HPDE6-E6E7 (cell line): ENCODE measurements at regions not wholly inside any gene's neighbourhood (a gene's known extent, or its start where the extent isn't known, plus 50 kb on each side); places are given as distances from the start of the nearest gene placed in this dataset.

Source experiments
- DNase-seq: peaks from one replicate; pipeline ENCODE4 v3.0.0; 2011; ENCODE audit warnings: missing footprints; ENCODE audit errors: extremely low spot score

DNA sequence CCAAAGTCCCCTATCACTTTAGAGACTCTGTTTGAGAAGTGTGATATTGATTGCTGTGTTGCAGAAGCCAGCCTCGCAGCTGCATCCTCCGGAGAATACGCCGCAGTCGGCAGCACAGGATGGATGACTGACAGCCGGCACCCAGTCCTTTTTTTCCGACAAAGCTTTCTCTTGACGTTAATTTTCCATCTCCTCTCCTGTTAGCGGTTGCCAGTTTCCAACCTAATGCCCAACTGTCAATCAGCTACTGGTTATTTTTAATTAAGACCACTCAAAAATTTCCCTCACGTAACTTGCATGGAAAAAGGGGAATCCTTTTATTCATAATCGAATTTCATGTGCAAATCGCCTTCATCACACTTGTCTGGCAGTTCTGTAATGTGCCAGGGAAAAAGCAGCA is 953.9 kb downstream of the CDH11 start:
- DNase-seq: no peak

DNA sequence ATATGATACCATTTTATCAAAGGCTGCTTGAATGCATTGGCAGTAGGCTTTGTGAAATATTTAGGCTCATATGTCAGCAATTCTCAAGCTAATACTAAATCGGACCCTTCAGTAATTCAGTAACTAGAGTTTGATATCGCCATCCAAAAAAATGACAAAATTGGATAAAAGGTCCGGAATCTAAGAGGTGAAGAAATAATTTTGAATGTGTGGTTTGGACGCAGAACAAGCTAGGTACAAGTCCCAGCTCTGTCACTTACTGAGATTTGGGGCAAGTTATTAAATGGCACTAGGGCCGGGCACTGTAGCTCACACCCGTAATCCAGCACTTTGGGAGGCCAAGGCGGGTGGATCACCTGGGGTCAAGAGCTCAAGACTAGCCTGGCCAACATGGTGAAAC is 956.5 kb downstream of the CDH11 start:
- DNase-seq: no peak

DNA sequence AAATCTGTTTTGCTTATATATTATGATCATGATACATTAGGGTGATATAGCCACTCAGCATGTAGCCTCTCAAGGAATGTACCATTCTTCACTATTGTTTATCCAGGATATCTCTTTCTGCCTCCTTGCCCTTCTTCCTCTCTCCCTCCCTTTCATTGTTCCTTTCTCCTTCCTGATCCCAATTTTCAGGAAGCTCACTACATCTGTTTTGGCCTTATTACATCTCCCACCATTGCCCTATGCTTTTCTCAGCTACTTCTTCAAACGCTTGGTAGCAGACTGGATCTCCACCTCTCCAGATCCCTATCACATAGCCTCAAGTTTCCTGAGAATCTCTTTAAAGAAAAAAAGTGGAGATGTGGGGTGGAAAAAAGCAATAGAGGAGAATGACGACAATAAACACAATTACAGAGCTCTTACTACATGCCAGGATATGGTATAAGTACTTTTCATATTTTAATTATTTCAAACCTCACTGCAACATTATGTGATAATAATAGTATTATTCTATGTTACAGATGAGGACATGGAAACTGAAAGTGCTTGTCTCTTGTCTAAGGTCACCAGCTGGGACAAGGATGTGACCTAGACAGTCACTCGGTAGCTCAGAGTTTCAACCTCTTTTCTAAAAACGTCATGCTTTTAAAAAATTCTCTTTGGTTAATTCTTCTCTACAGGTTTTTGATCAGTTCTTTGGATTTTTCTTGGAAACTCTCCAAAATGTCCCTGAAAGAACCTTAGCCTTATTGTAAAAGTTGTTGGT is 959.1 kb downstream of the CDH11 start:
- DNase-seq: no peak

DNA sequence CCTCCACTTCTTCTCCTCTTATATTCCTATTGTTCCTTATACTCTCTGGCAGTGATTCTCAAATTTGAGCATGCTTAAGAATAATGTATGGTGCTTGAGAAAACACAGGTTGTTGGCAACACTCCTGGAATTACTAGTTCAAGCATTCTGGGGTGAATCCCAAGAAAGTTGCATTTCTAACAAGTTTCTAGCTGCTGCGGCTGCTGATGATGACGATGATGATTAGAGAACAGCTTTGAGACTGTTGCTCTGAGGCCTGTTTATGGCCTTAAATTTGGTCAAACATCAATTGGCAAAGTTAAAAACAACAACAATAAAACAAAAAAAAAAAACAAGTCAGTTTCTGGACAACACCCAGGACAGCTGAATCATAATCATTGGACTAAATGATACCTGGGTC is 961.9 kb downstream of the CDH11 start:
- DNase-seq: no peak

DNA sequence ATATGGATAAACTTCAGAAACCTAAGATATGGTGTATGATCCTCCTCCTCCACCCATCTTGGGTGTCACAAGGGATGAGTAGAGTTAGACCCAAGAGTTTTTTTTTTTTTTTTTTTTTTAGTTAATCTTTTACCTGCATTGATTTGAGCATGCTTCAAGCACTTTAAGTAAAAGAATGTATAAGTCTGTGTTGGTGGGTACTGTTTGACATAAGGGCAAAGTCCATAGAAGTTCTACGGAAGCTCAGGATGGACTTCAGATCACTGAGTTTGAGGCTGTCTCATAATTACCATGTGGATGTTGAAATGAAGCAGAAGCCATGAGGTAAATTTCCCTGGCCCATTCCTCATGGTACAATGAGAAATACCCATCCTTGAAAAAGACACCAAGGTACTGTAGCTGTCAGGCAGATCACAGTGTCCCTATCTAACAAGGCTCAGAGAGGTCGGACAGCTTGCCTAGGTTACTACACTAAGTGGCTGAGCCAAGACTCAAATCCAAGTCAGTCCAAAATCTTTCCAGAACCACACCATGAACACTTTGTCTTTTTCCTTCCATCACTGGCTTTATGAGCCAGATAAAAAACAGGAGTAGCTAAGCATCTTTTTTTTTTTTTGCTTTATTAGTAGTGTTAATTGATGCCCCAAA is 962.8 kb downstream of the CDH11 start:
- DNase-seq: no peak

DNA sequence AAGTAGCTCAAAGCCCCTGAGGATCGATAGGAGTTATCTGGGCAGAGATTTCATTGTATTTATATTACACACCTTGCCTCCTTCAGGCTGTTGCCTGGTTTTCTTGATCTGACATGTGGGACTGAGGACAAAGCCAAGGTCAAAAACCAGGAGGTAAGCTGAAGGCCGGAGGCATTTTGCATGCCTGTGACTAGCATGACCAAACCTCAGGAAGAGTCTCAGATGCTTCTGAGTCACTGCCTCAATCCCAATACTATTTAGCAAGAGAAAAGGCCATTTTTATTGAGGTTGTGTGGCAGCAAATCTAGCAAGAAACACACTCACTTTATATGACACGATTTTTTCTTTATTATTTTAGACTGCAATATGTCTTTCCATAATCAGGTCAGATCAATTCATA is 968.1 kb downstream of the CDH11 start:
- DNase-seq: peak; percentile 64

DNA sequence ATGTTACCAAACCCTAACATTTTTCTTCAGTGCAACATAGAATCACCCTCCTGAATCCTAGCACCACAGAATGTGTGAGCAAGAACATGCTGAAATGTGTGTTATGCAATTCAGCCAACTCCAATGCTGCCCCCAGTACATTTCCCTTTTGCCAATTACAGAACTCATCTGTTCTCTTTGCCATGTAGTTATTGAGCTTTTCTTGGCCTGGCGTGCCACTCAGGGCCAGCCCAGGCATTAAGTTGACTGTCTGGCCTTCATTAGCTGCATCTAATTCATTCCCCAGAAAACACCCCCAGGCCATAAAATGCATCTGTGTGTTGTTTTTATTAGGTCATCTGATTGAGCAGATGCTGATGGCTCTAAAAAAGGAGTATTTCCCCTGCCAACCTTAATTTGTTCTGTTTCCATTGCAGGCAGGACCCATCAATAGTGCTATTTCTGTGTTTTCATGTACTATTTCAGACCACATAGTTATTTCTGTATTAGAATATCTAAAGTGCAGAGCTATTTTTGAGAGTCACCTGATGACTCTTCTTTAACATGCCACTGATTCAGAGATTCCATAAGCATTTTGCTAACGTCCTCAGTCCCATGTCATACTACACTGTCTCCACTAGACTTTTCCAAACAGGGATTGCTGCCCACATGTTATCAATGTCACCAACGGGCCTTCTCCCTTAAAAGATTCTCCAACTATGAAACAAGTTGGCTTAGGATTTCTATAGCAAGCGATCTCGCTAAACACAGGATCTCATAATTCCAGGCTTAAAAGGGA is 969.7 kb downstream of the CDH11 start:
- no peak for DNase-seq

DNA sequence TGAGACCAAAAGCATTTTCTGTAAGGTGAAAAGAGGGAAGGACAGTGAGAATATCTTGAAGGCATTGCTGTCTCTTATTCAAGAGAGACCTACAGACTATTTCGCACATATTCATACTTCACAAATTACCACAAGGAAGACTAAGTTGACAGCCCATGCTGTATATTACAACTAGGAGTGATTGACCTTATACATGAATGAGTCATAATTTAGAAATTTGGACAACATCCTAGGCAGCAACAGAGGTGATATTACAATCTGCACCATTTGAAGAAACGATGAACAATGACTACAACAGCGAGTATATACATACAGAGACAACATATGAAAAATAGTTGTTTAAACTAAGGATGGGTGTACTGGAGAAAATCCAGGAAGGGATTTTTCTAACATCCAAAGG is 971.7 kb downstream of the CDH11 start:
- no peak for DNase-seq

DNA sequence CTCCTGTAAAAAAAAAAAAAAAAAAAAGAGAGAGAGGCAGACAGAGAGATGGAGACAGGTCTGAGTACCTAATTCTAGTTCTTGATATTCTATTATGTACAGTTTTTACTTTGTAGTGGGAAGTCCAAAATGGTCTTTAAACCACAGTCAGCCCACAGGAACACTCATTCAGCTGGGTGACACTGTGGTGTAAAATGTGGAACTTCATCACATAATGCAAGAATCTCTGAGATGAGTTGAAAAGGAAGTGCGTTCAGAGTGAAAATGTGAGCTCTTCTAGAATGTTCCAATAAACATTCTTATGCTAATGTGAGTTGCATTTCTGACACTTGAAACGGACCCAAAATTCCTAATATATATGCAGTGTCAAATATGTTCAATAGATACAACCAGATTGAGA is 972.1 kb downstream of the CDH11 start:
- DNase-seq: no peak

DNA sequence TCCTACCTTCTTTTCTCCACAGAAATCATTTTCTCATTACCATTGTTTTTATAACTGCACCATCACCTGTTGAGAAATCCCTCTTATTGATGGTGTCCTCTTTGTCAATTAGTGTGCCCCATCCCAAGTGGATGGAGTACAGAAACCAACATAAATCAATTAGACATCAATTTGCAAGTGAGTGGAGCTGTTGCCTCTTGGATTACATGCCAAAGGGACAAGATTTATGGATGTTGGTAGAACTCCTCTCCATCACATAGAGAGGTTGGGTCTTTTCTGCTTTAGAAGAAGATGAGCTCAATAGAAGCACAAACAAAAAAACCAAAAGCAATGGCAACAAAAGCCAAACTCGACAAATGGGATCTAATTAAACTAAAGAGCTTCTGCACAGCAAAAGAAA is 973.5 kb downstream of the CDH11 start:
- DNase-seq: no peak

DNA sequence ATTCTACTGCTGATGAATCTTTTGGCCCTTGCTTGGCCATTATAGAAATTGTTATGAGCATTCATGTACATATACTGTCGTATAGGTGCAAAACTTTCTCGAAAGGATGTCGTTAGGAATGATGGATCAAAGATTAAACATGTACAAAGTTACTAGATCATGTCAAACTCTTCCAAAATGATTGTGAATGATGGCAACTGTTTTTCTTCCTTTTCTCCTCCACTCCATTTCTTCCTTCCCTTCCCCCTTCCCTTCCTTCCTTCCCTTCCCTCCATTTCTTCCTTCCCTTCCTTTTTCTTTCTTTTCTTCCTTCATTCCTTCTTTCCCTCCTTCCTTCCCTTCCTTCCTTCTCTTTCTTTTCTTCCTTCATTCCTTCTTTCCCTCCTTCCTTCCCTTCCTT is 973.9 kb downstream of the CDH11 start:
- no peak for DNase-seq

DNA sequence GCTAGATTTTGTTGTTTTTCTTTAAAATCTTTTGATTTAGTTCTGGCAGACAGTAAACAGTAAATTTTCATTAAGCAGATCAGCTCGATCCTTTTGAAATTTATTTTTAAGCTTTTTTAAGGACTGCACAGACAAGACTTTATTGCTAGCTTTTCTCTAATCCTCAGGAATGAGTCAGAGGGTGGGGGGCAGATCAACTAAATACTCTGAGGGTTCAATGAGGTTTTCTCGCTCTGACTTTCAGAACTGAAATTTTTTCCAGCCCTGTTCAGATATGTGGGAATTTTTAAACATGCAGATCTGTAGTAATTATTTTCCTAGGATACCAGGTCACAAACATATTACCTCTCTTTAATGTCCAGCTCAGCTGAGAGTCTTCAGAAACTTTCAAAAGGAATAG is 977.2 kb downstream of the CDH11 start:
- no peak for DNase-seq

DNA sequence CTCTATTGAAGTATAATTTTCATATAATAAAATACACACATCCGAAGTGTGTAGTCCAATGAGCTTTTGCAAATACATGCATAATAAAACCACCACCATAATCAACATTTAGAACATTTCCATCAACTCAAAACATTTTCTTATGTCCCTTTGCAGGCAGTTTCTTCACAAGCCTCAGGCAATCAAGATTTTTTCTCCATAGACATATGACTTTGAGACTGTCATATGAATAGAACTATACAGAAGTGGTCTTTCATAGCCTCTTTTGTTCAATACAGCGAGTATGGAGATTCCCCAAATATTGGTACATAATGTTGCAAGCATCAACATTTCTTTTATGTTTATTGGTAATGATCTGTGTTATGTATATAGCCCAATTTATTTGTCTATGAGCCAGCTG is 983.2 kb downstream of the CDH11 start:
- DNase-seq: no peak

DNA sequence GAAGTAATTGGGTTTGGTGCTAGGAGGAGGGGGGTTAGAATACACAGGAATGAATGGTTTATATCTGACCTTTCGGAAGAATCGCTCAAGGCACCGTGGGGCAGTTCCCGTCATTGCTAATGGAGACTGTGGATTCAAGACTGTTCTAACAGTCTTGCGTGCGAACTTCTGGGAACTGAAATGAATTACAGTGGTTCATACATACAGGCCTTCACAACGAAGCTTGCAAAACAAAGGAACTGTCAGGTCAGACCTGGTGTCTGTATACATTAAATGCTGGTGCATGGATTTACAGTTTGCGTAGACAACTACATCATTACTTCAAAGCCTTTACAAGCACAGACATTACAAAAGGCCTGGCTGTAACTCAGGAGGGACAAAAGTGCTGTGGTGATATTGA is 983.9 kb downstream of the CDH11 start:
- no peak for DNase-seq

DNA sequence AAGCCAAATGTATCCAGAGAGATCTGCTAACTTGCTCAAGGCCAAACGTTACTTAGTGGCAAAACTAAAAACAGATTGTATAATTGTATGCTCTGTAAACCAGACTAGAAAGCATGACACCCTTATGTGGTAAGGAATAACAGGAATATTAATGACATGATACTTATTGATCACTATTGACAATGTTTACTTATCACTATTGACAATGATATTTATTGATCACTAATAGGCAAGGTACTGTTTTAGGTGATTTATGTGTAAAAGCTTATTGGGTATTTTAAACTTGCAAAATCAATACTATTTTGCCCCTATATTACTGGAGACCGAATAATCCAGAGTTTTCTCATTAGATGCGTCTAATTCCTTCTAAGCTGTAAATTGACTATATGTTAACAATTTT is 985.1 kb downstream of the CDH11 start:
- DNase-seq: no peak

DNA sequence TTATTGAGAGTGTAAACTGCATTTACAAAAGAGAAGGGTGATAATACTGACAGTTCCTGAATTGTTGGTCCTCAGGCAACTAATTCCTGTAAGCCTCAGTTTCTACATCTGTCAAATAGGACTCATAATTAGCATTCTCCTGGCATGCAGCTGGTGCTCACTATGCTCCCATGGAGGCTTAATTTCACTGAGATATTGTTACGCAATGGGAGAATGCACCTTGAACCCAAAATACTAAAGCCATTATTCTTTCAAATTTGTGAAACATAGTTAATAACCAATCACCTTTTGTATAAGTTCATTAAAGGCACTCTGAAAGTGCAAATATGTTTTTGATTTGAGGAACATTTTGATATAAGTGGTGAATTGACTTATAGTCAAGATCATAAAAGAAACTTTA is 985.5 kb downstream of the CDH11 start:
- DNase-seq: no peak

DNA sequence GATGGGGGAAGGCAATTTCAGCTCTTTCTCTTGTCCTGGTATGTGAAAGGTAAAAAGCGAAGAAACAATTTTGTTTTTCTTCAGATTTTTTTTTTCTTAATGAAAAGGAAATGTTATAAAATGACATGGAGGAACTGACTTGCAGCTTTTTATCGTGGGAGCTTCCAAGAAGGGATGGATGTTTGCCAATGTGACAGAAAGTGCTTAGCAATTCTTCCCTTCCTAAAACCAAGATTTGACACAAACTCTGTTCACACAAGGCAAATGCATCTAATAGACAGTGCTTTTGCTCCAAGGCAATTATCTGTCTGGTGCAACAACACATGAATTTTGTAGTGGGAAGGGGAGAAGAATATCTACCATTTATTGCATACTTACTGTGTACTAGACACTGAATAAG is 988.5 kb downstream of the CDH11 start:
- no peak for DNase-seq

DNA sequence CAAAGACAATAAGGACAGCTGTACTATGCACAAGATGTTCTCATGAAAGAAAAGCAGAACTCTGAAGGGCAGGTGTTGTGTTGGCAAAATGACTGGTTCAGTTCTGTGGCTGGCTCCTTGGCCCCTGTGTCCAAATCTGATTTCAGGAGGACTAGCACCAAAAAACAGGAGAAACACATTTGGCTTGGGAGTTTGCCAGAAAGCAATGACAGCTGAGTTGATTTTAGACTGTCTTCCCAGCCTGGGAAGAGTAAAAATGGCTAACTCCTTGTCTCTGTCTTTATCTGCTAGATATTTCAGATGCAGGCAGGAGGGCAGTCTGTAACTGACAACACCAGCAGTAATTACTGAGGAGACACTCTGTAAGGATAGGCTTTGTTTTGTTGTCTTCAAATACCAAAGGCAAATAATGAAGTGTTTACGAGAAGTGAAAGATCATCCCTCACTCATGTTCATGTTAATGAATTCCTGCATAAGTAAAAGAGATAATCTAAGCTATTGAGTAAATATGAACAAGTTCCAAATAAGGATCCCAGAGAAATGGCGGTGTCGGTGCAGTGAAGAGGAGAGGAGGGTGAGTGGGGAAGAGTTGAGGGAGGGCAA is 989.0 kb downstream of the CDH11 start:
- DNase-seq: no peak

DNA sequence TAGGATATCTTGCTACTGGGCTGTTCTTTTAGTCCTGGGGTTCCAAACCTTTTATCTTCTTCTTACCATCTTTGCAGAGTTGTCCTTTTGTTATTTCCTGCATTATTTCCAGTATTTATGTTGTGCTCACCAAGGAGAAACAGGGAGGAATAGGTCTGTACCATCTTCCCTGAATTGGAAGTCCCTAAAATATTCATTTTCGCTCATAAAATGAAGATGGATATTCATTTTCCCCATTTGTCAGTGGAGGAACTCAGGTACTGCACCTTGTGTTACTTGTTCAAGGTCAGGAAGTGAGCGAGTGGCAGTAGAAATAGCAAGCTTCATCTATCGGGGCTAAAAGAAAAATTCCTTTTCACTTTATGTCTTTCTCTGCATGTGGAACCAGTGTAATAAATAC is 989.7 kb downstream of the CDH11 start:
- no peak for DNase-seq

DNA sequence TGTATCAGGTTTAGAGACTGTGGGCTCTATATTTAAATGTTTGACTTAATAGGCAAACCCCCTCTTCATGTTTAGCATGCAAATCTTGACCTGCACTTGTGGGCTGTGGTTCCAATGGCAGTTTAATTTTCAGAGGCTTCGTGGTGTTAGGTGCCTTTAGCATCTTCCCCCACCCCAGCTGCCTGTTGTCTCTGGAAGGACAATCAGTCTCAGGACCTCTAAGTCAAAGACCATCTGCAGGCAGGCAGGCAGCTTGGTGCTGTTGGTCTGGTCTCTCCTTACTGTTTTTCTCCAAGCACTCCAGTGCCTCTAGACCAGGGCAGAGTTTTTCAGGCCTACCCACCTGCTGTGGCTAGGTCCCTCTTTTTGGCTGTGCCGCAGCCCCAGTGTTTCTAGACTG is 990.4 kb downstream of the CDH11 start:
- no peak for DNase-seq

DNA sequence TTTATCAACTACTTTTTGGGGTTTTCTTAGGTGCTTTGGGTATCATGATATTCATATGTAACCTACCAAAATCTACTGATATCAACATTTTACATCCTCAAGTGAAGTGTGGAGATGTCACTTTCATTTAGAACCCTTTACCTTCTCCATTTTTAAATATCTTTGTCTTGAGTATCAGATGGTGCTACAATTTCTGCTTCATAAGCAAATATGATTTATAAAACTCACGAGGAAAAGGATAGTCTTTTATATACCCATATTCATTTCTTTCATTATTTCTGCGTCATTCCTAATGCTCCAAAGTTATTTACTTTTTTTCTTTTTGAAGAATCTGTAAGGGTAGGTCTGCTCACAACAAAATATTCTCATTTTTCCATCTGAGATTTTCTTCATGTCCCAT is 991.7 kb downstream of the CDH11 start:
- DNase-seq: no peak

DNA sequence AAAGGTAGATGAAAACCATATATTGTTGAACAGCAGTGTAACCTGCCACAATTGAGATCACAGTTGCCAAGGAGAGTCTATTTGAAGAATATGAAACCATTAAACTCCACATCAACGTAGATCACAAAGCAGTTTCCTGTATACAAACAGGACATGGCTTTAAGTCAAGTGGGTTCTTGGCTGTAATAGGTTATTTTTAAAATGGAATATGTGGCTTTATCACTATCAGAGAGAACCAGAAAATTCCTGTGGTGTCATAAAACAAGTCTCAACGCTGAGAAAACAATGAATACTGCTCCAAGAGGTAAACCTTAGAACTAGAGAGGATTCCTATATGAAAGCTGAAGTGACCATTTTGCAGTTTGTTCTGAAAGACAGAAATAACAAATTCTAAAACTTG is 999.7 kb downstream of the CDH11 start:
- DNase-seq: no peak

DNA sequence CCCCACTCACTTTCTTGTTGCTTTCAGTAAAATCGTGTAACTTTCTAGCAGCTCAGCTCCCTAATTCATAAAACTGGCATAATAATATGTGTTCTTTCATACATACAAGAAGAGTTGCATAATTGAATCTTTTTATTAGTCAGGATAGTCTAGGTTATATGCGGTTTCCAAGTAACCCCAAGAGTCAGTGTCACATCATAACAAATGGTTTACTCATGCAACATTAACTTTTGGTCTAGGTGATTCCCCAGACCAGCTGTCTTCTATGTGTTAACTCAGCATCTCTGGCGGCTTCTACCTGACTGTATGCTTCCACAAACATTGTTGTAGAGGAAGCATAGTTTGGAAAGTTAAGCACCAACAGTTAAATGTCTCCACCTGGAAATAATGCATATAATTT is 1000.4 kb downstream of the CDH11 start:
- peak; percentile 32 for DNase-seq
